Liver (tissue), 8 donors: ENCODE measurements at regions not wholly inside any gene's neighbourhood (a gene's known extent, or its start where the extent isn't known, plus 50 kb on each side); places are given as distances from the start of the nearest gene placed in this dataset.

ENCODE experiments used
- DNase-seq: peaks from one replicate; pipeline ENCODE4 v3.0.0-alpha.2; 2017; ENCODE audit warnings: low spot score
- H3K27ac ChIP-seq, 2 donors: one replicate each; pipeline ENCODE4 v1.7.0; 2013; ENCODE audit warnings: inconsistent platforms in 2 of 2, low read length in 2 of 2, control low read depth in 1 of 2, low read depth in 1 of 2, mild to moderate bottlenecking in 1 of 2
- H3K27me3 ChIP-seq, 4 donors: one replicate each; pipeline versions ENCODE4 v1.6.1 to v1.7.0; 2013; ENCODE audit warnings: low read length in 3 of 4, inconsistent platforms in 1 of 4, mild to moderate bottlenecking in 1 of 4, moderate library complexity in 1 of 4; ENCODE audit not compliant: control insufficient read depth in 4 of 4, insufficient read depth in 4 of 4
- H3K36me3 ChIP-seq, 4 donors: one replicate each; pipeline versions ENCODE4 v1.6.1 to v1.7.0; 2013; ENCODE audit warnings: low read length in 3 of 4, mild to moderate bottlenecking in 3 of 4, low read depth in 1 of 4, moderate library complexity in 1 of 4; ENCODE audit not compliant: control insufficient read depth in 4 of 4, insufficient read depth in 3 of 4
- H3K4me1 ChIP-seq, 4 donors: one replicate each; pipeline versions ENCODE4 v1.6.1 to v1.7.0; 2013; ENCODE audit warnings: low read length in 3 of 4, mild to moderate bottlenecking in 3 of 4, moderate library complexity in 1 of 4; ENCODE audit not compliant: control insufficient read depth in 4 of 4, insufficient read depth in 4 of 4
- H3K4me3 ChIP-seq, 3 donors: one replicate each; pipeline versions ENCODE4 v1.6.1 to v1.7.0; 2013; ENCODE audit warnings: low read length in 3 of 3, control low read depth in 1 of 3, low read depth in 1 of 3, mild to moderate bottlenecking in 1 of 3
- H3K9ac ChIP-seq, 2 donors: one replicate each; pipeline ENCODE4 v1.7.0; 2013; ENCODE audit warnings: low read length in 2 of 2, mild to moderate bottlenecking in 2 of 2, moderate library complexity in 2 of 2, control low read depth in 1 of 2, low read depth in 1 of 2
- H3K9me3 ChIP-seq, 4 donors: one replicate each; pipeline versions ENCODE4 v1.6.1 to v1.7.0; 2013; ENCODE audit warnings: low read length in 3 of 4; ENCODE audit not compliant: control insufficient read depth in 4 of 4
- ATF3 ChIP-seq: IDR thresholded peaks from 2 replicates; pipeline ENCODE4 v1.6.1; 2016; ENCODE audit warnings: antibody characterized with exemption
- CTCF ChIP-seq: fragments of 150-350 bp; IDR thresholded peaks from 2 replicates; pipeline ENCODE4 v1.5.1; 2017; ENCODE audit warnings: improper control_type of control experiment, low read depth, low read length; ENCODE audit not compliant: missing input control
- EGR1 ChIP-seq, 2 donors: IDR thresholded peaks; 2 replicates each; pipeline ENCODE4 v1.6.1; 2016 to 2018; ENCODE audit warnings: antibody characterized with exemption in 2 of 2, low read depth in 2 of 2
- FOXA2 ChIP-seq: IDR thresholded peaks from 2 replicates; pipeline ENCODE4 v1.6.1; 2016; ENCODE audit warnings: antibody characterized with exemption
- GABPA ChIP-seq, 2 donors: IDR thresholded peaks in 1 of 2; conservative IDR thresholded peaks in 1 of 2; 2 replicates each; pipeline ENCODE4 v1.6.1; 2016; ENCODE audit warnings: antibody characterized with exemption in 2 of 2, mild to moderate bottlenecking in 1 of 2, moderate library complexity in 1 of 2
- HNF4A ChIP-seq, 2 donors: conservative IDR thresholded peaks; 2 replicates each; pipeline ENCODE4 v1.6.1; 2016; ENCODE audit warnings: antibody characterized with exemption in 2 of 2, mild to moderate bottlenecking in 2 of 2
- HNF4G ChIP-seq: IDR thresholded peaks from 2 replicates; pipeline ENCODE4 v1.6.1; 2016; ENCODE audit warnings: antibody characterized with exemption
- JUND ChIP-seq, 2 donors: IDR thresholded peaks; 2 replicates each; pipeline ENCODE4 v1.6.1; 2016; ENCODE audit warnings: antibody characterized with exemption in 2 of 2
- MAX ChIP-seq: IDR thresholded peaks from 2 replicates; pipeline ENCODE4 v1.6.1; 2016; ENCODE audit warnings: antibody characterized with exemption
- SP1 ChIP-seq: IDR thresholded peaks from 2 replicates; pipeline ENCODE4 v1.6.1; 2018; ENCODE audit warnings: antibody characterized with exemption, mild to moderate bottlenecking
- TAF1 ChIP-seq: conservative IDR thresholded peaks from 2 replicates; pipeline ENCODE4 v1.6.1; 2016; ENCODE audit warnings: antibody characterized with exemption, mild to moderate bottlenecking
- YY1 ChIP-seq: IDR thresholded peaks from 2 replicates; pipeline ENCODE4 v1.6.1; 2016; ENCODE audit warnings: antibody characterized with exemption, mild to moderate bottlenecking
- ZBTB33 ChIP-seq: IDR thresholded peaks from 2 replicates; pipeline ENCODE4 v1.6.1; 2016; ENCODE audit warnings: antibody characterized with exemption
- WGBS: extraction: QIAGEN DNeasy Blood & Tissue Kit; methylation state at CpG from one replicate; pipeline ENCODE4 v1.1.7; 2013; 5-methylcytosine and 5-hydroxymethylcytosine counted together
- donor health status: healthy.
- donor health status: healthy.
- donor health status: healthy.
- donor health status: healthy.
- donor health status: healthy.

GRCh38 chr10:53230651-53231050 is 458.1 kb upstream of the MBL2 start:
- Histone ChIP-seq H3K27me3 (no peaks in the 10 kb centered on the region), H3K4me1 (no peaks in the 10 kb centered on the region), H3K36me3 (no peaks in the 10 kb centered on the region), H3K27ac (no peak overlapping the region), H3K9me3 (no peaks in the 10 kb centered on the region), H3K4me3 (no peak overlapping the region), H3K9ac (no peak overlapping the region)
- 66% methylated on average over 2 of the region's 2 CpGs for WGBS
- no peak for TF ChIP-seq ZBTB33
- TF ChIP-seq EGR1 (IDR thresholded peaks at IDR 0.05; ENCODE audit: low read depth in 2 of 2), result no peak
- DNase-seq, result no peak

- Histone ChIP-seq H3K9ac (no peak overlapping the region), H3K4me1 (no peaks in the 10 kb centered on the region), H3K27me3 (no peaks in the 10 kb centered on the region), H3K9me3 (no peaks in the 10 kb centered on the region), H3K27ac (no peak overlapping the region), H3K4me3 (no peak overlapping the region), H3K36me3 (no peaks in the 10 kb centered on the region)
- no peak for DNase-seq
- 88% methylated on average over 2 of the region's 2 CpGs for WGBS
- TF ChIP-seq HNF4G, result no peak
Observed at GRCh38 chr10:53223851-53224250, 451.3 kb upstream of the MBL2 start.

GRCh38 chr10:53222806-53223205 is 450.2 kb upstream of the MBL2 start:
- TF ChIP-seq FOXA2 (no peak), TAF1 (no peak), CTCF (no peak), GABPA (IDR thresholded peaks at IDR 0.05 in 1 of 2, conservative IDR thresholded peaks at IDR 0.05 in 1 of 2) (no peak), HNF4A (conservative IDR thresholded peaks at IDR 0.05) (no peak), ATF3 (no peak), JUND (IDR thresholded peaks at IDR 0.05) (no peak), YY1 (no peak), SP1 (no peak), EGR1 (IDR thresholded peaks at IDR 0.05; ENCODE audit: low read depth in 2 of 2) (no peak), MAX (no peak)
- DNase-seq, result no peak
- no peak overlapping the region for H3K9ac ChIP-seq
- 82% methylated on average over 5 of the region's 5 CpGs for WGBS
- H3K4me3 ChIP-seq, result no peak overlapping the region
- H3K4me1 ChIP-seq, result no peaks in the 10 kb centered on the region
- no peaks in the 10 kb centered on the region for H3K36me3 ChIP-seq
- no peak overlapping the region for H3K27ac ChIP-seq
- H3K27me3 ChIP-seq, result no peaks in the 10 kb centered on the region
- no peaks in the 10 kb centered on the region for H3K9me3 ChIP-seq
